Ecto neural progenitor cell (in vitro differentiated cells): ENCODE measurements at regions not wholly inside any gene's neighbourhood (a gene's known extent, or its start where the extent isn't known, plus 50 kb on each side); places are given as distances from the start of the nearest gene placed in this dataset.

Source experiments
- DNase-seq: peaks from one replicate; pipeline ENCODE4 v3.0.0-alpha.2; 2018; ENCODE audit warnings: low spot score

GRCh38 chr3:23062582-23062981 lies 140.5 kb upstream of the UBE2E2 start:
- no peak for DNase-seq

DNA sequence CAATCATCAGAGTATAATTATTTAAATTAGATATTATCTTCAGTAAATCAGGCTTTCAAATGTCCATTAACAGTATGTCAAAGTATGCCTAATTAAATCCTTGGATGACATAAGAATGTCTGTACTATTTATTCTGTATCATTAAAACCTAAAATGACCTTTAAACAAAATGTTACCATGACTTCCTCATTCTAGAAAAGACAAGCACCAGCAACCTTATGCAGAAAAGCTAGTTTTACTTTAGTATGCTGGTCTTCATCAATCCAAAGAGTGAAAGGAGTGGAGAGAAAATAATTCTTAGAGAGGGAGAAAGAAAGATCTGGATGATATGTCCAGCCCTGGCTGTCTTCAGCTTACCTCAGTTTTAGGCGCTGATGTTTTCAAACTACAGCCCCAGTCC lies 140.1 kb upstream of the UBE2E2 start:
- no peak for DNase-seq

DNA sequence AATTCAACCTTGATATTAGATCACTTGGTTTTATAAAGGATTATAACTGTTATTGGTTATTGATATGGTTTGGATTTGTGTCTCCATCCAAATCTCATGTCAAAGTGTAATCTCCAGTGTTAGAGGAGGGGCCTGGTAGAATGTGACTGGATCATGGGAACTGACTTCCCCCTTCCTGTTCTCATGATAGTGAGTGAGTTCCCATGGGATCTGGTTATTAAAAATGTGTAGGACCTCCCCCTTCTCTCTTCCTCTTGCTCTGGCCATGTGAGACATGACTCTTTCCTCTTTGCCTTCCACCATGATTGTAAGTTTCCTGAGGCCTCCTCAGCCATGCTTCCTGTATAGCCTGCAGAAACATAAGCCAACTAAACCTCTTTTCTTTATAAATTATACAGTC lies 136.0 kb upstream of the UBE2E2 start:
- no peak for DNase-seq

DNA sequence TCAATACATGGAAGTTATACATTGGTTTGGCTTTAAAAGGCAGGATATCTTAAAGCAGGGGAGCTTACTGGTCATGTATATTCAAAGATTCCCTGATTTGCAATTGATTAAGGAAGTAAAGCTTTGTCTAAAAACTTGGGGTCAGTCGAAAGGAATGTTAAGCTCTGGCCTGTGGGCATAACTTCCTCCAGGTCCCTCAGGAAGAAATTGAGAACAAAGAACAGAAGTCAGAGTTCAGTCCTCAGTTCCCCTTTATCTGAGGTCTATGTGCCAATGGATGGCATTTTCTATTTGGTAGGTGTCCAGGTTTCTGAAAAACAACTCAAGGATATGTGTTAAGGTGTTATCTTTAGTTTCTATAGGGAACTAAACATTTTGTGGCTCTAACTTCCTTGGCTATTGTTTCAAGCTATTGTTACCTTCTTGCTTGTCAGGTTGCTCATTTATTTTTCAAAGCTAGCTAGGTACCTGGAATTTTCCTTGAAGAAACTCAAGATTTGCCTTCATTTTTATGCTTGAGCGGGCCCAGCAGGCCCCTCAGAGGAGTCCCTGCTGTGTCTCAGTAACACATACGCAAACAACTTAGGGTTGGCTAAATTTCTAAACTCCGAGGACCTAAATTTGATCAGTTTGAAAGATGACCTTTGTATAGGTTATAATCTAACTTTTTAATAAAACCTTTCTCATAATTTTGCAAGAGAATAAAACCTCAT lies 135.0 kb upstream of the UBE2E2 start:
- DNase-seq = no peak

DNA sequence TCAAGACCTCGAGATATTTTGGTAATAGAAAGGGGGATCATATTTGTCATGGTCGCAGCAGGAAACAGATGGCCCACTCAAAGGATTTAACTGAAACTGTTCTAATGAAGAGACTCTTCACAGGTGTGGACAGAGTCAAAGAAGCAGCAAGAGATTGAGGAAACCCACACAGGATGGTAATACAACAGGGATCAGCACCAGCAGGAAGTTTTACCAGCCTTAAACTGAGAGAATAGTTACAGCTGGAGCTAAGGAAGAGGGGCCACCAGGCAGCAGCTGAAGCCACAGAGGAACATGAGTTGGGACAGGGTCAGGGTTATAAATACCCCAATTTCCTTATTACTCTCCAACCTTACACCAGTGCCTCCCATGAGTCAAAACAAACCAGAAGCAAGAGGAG lies 131.8 kb upstream of the UBE2E2 start:
- DNase-seq = no peak

DNA sequence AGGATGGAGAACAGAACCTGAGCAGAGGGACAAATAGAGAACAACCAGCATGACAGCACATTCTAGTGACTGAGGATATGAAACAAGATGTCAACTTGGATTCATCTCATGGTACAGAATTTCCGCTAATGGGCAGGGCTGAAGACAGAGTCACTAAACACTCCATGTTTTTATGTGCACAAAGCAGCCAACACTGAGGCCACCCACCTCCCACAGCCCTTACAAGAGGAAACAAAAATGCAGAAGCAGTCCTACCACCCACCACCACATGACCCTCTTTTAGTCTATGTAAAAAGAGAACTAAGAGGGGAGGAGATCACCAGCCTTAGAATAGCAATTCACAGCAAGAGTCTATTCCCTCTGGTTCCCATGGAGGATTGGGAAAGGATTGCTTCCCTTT lies 131.4 kb upstream of the UBE2E2 start:
- DNase-seq = no peak

DNA sequence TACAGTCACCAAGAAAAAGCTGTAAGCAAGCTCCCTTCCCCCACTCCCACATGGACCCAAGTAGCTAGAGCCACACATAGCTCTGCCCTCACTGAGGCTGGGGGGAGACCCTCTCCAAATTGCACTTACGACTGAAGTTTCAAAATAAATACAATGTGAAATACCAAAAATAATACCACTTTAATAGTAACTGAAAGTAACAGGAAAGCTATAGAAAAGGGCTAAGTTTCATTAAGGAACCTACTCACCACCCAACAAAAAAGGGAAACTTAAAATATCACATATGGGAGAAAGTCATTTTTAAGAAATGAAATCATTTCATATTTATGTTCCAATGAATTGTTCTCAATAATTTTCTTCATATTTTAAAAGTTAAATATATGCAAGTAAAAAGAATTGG lies 130.4 kb upstream of the UBE2E2 start:
- no peak for DNase-seq

DNA sequence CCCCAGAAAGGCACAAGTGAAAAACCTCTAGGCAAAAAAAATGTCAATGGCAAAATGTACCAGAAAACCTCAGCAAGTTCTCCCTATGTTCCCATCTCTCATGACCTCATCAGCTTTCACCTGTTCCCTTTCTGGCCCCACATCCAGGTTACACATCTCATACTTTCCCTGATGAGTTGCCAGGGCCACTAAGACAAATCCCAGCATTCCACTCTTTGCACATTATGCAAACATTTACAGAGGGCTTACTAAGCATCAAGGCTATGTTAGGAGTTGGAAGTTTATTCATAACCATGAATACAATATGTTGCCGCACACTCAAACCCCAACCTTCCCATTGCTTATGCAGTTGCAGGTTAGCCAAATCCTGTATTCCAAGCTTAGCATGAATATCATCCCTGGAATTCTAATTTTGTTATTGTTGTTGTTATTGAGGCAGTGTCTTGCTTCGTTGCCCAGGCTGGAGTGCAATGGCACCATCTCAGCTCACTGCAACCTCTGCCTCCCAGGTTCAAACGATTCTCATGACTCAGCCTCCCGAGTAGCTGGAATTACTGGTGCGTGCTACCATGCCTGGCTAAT lies 129.3 kb upstream of the UBE2E2 start:
- DNase-seq = no peak

GRCh38 chr3:23075496-23075895 lies 127.6 kb upstream of the UBE2E2 start:
- DNase-seq = no peak

GRCh38 chr3:23076437-23076836 lies 126.7 kb upstream of the UBE2E2 start:
- DNase-seq = no peak

DNA sequence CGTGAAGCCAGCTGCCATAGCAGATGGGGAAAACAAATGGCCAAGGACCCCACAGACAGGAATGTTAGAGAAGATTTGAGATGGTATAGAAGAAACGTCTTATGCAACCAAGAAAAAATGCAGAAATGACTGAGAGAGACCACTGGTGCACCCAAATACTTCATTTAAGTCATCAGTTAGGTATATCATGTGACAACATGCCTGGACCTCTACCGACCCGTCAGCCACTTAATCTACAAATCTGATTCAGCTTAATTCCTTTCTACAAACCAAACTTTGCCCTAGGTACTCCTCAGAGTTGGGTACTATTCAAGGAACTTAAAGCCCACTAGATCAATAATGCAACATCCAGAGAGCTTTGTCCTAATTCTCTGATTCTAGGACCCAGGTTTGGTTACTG lies 126.0 kb upstream of the UBE2E2 start:
- no peak for DNase-seq

DNA sequence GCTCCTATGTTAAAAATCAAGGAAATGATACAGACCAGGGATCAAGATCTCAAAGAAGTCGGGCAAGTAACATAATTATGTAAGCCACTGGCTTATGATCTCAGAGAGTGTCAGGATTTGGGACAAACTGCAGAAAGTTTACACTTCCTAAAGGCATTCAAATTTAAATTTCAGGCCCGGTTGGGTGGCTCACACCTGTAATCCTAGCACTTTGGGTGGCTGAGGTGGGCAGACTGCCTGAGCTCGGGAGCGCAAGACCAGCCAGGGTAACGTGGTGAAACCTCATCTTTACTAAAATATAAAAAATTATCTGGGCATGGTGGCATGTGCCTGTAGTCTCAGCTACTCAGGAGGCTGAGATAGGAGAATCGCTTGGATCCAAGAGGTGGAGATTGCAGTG lies 124.4 kb upstream of the UBE2E2 start:
- no peak for DNase-seq

DNA sequence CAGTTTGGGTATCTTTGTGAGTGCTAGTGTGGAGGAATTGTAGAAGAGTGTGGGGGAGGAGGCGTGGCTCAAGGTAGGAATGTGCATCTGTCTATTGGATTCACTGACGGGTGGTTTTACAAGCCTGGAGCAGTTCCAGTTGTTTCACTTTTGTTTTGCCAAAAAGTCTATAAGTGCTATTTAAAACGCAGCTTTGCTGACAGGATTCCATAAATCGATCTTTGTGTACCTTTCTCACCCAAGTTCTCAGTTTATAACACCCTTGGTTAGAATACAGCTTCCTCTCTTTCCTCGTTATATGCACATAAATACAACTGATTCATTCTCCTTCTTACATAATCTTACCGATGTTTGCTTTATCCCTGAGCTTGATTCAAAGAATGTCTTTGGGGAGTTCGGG lies 123.2 kb upstream of the UBE2E2 start:
- no peak for DNase-seq

DNA sequence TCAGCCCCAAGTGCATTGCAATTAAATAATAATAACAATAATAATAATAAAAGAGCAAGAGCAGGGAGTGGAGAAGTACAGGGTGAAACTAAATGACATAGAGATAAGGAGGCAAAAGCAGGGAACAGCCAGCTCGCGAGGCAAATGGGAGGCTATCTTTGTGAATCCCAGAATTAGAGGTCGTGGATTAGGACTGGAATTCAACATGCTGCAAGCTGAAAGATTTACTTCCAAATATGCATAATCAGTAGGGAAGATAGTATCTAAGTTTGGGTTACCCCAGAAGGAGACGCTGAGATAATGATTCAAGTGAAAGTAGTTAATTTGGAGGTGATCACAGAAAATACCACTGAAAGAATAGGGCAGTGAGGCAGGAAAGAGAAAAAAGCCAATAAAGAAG lies 119.4 kb upstream of the UBE2E2 start:
- DNase-seq = no peak

DNA sequence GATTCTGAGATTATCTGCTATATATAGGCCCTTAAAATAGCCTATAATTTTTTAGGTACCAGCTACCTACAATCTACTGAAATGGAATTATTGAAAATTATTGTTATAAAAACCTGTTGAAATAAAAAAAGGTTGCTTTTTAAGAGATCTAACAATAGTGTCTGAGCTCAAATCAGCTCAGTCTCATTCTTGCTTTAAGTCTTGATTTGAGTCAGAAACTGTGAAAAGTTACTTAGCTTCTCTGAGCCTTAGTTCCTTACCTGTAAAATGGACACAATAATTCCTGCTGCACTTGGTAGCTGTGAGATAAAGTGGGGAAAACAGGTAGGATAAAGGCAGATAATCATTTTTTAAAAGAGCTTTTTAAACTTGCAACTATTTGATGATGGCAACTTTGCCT lies 118.8 kb upstream of the UBE2E2 start:
- DNase-seq = no peak

- DNase-seq = no peak
Measured at GRCh38 chr3:23085261-23085660, 117.9 kb upstream of the UBE2E2 start.

- no peak for DNase-seq
Measured at GRCh38 chr3:23086331-23086730, 116.8 kb upstream of the UBE2E2 start.

- DNase-seq = no peak
Measured at GRCh38 chr3:23086831-23087230, 116.3 kb upstream of the UBE2E2 start.

DNA sequence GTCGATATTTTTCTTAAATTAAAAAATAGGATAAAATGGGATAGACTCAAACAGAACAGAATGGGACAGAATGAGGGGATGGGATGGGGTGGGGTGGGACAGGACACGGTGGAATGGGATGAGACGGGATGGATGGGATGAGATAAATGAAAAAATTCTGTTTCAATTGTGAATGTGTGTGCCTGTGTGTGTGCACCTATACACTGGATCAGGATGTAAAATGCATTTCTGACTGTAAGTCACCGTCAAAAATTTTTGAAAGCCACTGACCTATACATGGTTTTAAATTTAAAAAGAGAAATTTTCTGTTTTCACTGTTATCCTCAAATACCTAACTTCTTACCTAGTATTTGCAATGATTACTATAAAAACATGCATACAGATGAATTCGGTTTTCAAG lies 108.7 kb upstream of the UBE2E2 start:
- DNase-seq = no peak

DNA sequence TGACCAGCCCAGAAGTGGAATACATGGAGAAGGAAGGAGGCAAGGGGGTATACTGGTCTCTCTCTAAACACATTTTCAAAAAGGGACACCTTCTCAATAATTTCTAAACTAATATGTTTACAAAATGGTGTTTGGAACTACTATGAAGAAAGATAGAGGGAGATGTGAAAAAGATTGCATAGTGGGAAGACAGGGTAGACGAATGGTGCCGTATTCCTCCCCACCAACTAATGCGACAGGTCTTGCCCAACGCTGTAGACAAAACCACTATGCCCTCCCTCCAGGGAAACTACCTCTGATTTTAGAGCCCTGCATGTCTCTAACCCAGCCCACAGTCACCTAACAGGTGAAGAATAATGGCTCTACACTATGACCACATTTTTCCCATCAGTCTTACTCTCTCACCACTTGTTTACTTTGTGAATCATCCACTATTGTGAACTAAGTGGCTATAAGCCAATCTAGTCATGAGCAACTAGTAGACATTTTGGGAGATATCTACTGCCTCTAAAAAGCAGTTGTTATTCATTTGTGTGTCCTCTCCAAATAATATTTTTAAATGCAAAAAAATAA lies 108.2 kb upstream of the UBE2E2 start:
- no peak for DNase-seq

GRCh38 chr3:23096041-23096440 lies 107.1 kb upstream of the UBE2E2 start:
- no peak for DNase-seq

GRCh38 chr3:23099021-23099420 lies 104.1 kb upstream of the UBE2E2 start:
- no peak for DNase-seq

- no peak for DNase-seq
Measured at GRCh38 chr3:23099677-23100076, 103.5 kb upstream of the UBE2E2 start.

- DNase-seq = no peak
Measured at GRCh38 chr3:23100106-23100505, 103.0 kb upstream of the UBE2E2 start.
